Mucosa of rectum (tissue), 2 donors: ENCODE measurements at regions not wholly inside any gene's neighbourhood (a gene's known extent, or its start where the extent isn't known, plus 50 kb on each side); places are given as distances from the start of the nearest gene placed in this dataset.
A peak's percentile ranks its signal among the peaks of the same experiment; 100 is the strongest.
"Not testable (repeated sequence)": the region's sequence is repeated elsewhere in the genome, so short reads cannot be mapped to it uniquely, and the experiment has no call there.

Experiments
- H3K27ac ChIP-seq, 2 donors: one replicate each; pipeline ENCODE4 v1.7.0; 2013; ENCODE audit warnings: inconsistent platforms in 2 of 2, low read depth in 2 of 2, low read length in 2 of 2
- H3K27me3 ChIP-seq, 2 donors: one replicate each; pipeline ENCODE4 v1.7.0; 2013; ENCODE audit warnings: low read length in 2 of 2; ENCODE audit not compliant: control insufficient read depth in 2 of 2, insufficient read depth in 2 of 2
- H3K36me3 ChIP-seq, 2 donors: one replicate each; pipeline ENCODE4 v1.7.0; 2013; ENCODE audit warnings: low read length in 2 of 2; ENCODE audit not compliant: control insufficient read depth in 2 of 2, insufficient read depth in 2 of 2
- H3K4me1 ChIP-seq, 2 donors: one replicate each; pipeline ENCODE4 v1.7.0; 2013; ENCODE audit warnings: low read length in 2 of 2, mild to moderate bottlenecking in 1 of 2; ENCODE audit not compliant: control insufficient read depth in 2 of 2, insufficient read depth in 2 of 2
- H3K4me3 ChIP-seq, 2 donors: one replicate each; pipeline ENCODE4 v1.7.0; 2013; ENCODE audit warnings: low read length in 2 of 2
- H3K9ac ChIP-seq, 2 donors: one replicate each; pipeline ENCODE4 v1.7.0; 2013; ENCODE audit warnings: low read length in 2 of 2, low read depth in 1 of 2, mild to moderate bottlenecking in 1 of 2
- H3K9me3 ChIP-seq, 2 donors: one replicate each; pipeline ENCODE4 v1.7.0; 2013; ENCODE audit warnings: low read length in 2 of 2; ENCODE audit not compliant: control insufficient read depth in 2 of 2
- donor health status: healthy.
- donor health status: Normal muscosa, but diverticular disease.

DNA sequence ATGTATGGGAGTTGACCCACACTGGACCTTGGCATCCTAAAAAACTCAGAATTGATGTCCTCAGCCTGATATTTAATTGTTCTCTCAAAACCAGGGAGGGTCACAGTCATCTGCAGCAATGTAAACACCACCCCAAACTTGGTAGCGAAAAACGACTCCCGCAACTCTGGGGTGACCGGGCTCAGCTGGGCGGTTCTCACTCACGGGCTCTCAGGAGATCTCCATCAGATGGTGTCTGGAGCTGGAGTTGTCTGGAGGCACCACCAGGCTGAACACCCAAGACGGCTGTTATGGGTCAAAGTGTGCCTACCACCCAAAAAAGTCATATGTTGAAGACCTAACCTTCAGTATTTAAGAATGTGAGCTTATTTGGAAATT, 50.9 kb upstream of the NXT1 start:
- H3K4me3 ChIP-seq, result no peak overlapping the region
- no peaks in the 10 kb centered on the region for H3K9me3 ChIP-seq
- no peaks in the 10 kb centered on the region for H3K4me1 ChIP-seq
- H3K27ac ChIP-seq, result no peak overlapping the region
- H3K27me3 ChIP-seq, result no peaks in the 10 kb centered on the region
- no peaks in the 10 kb centered on the region for H3K36me3 ChIP-seq
- no peak overlapping the region for H3K9ac ChIP-seq

DNA sequence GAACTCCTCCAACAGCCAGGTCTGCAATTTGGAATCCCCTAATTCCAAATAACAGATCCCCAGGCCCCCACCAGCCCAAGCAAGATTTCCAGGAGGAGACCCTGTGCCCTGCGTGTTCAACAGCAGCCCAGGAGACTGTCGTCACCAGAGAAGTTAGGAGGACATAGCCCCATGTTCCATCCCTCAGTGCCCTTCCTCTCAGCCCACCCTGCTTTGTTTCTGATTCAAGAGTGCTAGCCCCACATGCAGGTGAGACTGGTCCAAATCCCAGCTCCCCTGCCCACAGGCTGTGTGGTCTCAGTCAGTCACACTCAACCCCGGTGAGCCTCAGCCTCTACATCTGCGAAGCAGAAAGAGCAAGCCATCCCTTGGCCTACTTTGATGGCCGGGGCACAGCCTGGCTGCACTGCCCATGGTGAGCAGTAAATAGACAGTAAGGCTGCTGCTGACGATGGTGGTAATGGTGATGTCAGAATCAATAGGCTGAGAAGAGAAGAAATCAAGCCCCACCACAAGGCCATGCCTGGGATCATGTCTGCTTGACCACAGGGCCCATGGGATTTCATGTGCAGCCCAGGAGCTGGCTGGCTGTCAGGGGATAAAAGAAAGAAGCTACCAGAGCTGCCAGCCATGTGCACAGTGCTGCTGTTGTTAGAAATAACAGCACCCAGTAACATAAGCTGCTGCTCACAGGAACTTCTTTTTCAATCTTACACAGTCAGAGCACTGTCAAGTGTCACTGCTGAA, 51.5 kb upstream of the NXT1 start:
- H3K4me3 ChIP-seq, result no peak overlapping the region
- no peaks in the 10 kb centered on the region for H3K27me3 ChIP-seq
- H3K9ac ChIP-seq, result no peak overlapping the region
- no peak overlapping the region for H3K27ac ChIP-seq
- H3K4me1 ChIP-seq, result no peaks in the 10 kb centered on the region
- no peaks in the 10 kb centered on the region for H3K36me3 ChIP-seq
- H3K9me3 ChIP-seq, result no peaks in the 10 kb centered on the region

DNA sequence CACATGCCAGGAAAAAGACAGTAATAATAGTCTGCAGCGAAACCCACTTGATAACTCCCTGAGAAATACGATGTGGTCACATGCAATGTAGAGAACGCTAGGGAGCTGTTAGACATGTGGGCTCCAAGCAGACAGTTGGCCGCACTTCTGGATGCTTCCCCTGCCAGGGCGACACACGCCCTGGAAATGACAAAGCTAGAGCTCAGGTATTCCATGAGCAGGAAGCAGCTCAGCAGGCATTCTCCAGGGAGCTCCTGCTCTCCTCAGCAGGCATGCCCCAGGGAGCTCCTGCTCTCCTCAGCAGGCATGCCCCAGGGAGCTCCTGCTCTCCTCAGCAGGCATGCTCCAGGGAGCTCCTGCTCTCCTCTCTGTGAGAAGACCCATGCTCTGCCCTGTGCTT, 52.4 kb upstream of the NXT1 start:
- Histone ChIP-seq H3K27ac (no peak overlapping the region), H3K36me3 (no peaks in the 10 kb centered on the region), H3K27me3 (no peaks in the 10 kb centered on the region), H3K4me1 (no peaks in the 10 kb centered on the region), H3K9me3 (no peaks in the 10 kb centered on the region), H3K4me3 (no peak overlapping the region), H3K9ac (no peak overlapping the region)

DNA sequence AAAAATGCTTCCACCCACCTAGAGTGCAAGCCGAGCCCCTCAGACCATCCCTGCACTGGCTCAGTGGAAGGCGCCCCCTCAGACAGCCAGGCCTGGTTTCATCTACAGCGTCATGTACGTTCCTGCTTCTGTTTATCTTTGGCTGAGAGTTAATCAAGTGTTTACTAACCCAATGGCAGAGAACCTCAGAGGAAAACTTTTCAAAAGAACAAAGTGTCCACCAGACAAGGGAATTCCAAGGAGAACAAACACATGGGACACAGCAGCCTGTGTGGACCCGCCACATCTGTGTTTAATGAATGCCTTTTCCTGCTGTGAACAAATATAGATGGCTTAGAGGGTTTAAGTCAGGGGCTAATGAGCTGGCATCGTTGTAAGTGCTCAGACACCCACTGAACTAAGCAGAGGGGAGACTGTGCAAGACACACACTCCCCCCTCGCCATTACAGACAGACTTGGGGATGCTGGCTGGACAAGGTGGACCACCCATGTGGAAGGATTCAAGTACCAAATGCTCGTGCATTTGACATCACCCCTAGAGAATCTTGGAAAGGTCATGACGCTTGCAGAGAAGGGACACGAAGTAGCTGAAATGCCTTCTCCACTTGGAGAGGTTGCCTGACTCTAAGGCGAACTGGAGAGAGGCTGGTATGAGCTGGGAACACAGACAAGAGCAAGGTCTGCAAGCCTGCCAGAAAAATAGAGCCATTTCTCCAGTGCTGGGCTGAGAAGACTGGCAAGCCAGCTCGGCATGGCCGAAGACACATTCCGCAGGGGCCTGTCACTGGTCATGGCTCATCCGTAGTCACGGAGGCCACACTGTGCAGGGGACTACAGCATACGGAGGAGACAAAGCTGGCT, 53.5 kb upstream of the NXT1 start:
- H3K27ac ChIP-seq, result peak overlapping the region in 1 of 2 donors; percentile 49

DNA sequence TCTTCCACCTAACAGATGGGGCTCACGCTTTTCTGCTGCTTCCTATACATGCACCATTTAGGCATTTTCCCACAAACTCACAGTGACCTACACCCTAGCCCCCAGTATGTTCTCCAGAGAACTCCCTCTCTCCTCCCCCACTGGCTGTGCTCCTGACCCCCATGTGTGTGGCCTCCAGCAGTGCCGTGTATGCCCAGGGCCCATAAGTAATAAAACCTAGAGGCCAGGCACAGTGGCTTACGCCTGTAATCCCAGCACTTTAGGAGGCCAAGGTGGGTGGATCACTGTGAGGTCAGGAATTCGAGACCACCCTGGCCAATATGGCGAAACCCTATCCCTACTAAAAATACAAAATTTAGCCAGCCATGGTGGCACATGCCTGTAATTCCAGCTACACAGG, 54.7 kb upstream of the NXT1 start:
- Histone ChIP-seq H3K36me3 (no peaks in the 10 kb centered on the region), H3K27ac (no peak overlapping the region), H3K4me3 (no peak overlapping the region), H3K9me3 (no peaks in the 10 kb centered on the region), H3K27me3 (no peaks in the 10 kb centered on the region), H3K4me1 (no peaks in the 10 kb centered on the region), H3K9ac (no peak overlapping the region)

More for the DNA sequence above, 53.5 kb upstream of the NXT1 start:
- H3K36me3 ChIP-seq, result no peaks in the 10 kb centered on the region
- H3K4me3 ChIP-seq, result no peak overlapping the region
- H3K9ac ChIP-seq, result no peak overlapping the region
- no peaks in the 10 kb centered on the region for H3K9me3 ChIP-seq
- H3K4me1 ChIP-seq, result no peaks in the 10 kb centered on the region
- no peaks in the 10 kb centered on the region for H3K27me3 ChIP-seq

DNA sequence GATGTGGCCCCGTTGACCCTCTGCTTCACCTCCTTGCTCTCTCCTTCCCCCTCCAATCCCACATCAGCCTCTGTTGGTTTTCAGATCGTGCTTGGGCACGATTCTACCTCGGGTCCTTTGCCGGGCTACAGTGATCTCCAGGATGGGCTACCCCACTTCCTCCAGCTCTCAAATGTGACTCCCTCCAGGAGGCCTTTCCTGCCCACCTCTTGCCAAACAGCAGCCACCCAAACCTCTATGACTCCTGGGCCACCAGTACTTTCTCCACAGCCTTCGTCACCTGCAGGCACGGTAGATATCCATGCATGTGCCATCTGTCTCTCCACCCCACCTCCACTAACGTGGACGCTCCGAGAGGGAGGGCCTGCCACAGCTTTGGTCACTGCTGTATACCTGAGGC, 55.9 kb upstream of the NXT1 start:
- no peaks in the 10 kb centered on the region for H3K27me3 ChIP-seq
- no peaks in the 10 kb centered on the region for H3K4me1 ChIP-seq
- H3K9ac ChIP-seq, result no peak overlapping the region
- H3K27ac ChIP-seq, result no peak overlapping the region
- no peaks in the 10 kb centered on the region for H3K36me3 ChIP-seq
- H3K4me3 ChIP-seq, result no peak overlapping the region
- no peaks in the 10 kb centered on the region for H3K9me3 ChIP-seq

DNA sequence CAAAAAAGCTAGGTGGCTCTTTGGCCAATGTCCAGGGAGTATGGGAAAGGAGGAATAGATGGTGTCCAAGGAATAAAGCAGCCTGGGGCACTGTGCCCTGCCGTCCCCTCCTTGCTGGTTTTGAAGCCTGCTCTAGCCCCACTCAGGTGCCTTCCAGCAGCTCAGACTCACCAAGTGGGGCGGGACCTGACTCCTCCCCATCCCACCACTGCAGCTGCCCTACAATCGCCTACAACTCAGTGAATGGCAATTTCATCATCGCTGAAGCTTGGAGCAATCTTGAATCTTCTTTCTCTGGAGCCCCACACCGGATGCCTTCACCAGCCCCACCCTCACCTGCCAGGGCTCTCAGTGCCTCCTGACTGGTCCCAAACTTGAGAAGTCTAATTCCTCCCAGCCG, 56.4 kb upstream of the NXT1 start:
- H3K4me3 ChIP-seq, result no peak overlapping the region
- no peak overlapping the region for H3K27ac ChIP-seq

DNA sequence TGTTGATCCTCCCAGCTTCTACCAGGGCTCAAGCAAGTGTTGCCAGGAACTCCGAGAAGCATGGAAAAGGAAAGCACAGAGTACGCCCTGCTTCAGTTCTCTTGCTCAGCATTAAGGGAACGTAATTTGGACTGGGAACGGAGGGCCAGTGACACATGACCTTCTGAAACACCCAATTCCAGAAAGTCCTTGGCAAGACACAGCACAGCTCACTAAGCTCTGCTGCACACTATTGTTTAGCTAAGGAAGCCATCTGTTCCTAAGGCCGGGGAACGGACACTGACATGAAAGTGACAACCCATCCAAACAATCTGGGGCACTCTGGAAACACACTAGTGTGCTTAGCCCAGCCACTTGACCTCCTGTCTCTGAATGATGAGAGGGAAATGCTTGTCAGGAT, 56.9 kb upstream of the NXT1 start:
- no peaks in the 10 kb centered on the region for H3K4me1 ChIP-seq
- no peak overlapping the region for H3K27ac ChIP-seq
- no peak overlapping the region for H3K4me3 ChIP-seq
- H3K36me3 ChIP-seq, result no peaks in the 10 kb centered on the region
- H3K9me3 ChIP-seq, result no peaks in the 10 kb centered on the region
- no peak overlapping the region for H3K9ac ChIP-seq
- H3K27me3 ChIP-seq, result no peaks in the 10 kb centered on the region

More for the DNA sequence above, 56.4 kb upstream of the NXT1 start:
- Histone ChIP-seq H3K9me3 (no peaks in the 10 kb centered on the region), H3K9ac (no peak overlapping the region), H3K36me3 (no peaks in the 10 kb centered on the region), H3K4me1 (no peaks in the 10 kb centered on the region), H3K27me3 (no peaks in the 10 kb centered on the region)

DNA sequence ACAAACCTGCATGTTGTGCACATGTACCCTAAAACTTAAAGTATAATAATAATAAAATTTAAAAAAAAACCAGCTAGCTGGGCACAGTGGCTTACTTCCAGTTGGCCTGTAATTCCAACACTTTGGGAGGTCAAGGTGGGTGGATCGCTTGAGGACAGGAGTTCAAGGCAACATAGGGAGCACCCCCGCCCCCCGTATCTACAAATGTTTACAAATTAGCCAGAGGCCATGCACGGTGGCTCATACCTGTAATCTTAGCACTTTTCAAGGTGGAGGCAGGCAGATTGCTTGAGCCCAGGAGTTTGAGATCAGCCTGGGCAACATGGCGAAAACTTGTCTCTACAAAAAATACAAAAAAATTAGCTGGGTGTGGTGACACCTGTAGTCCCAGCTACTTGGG, 58.3 kb upstream of the NXT1 start:
- not testable (repeated sequence) for H3K4me1 ChIP-seq, H3K27ac ChIP-seq, H3K36me3 ChIP-seq, H3K27me3 ChIP-seq, H3K9ac ChIP-seq, H3K9me3 ChIP-seq, H3K4me3 ChIP-seq

DNA sequence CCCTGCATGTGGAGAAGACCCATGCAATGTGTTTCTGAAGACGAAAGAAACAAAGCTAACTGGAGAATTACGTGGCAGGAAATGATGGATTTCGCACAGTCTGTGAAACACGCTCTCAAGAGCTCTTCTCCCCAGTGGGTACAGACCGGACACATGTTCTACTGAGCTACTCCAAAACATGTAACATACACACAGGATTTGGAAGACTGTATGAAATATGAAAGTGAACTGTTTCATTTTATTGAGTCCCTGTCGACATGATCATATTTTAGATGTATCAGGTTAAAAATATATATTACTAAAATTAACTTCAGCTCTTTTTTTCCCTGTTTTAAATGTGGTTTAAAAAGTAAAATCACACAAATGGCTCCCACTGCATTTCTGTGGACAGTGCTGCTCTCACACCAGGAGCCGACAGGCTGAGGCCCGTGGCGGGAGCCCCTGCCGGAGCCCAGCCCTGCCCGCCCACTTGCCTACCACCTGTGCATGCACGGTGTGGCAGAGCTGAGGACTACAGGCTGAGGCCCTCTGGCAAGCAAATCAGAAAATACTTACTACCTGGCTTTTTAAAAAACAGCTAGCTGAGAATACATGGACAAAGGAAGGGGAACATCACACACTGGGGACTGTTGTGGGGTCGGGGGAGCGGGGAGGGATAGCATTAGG, 58.9 kb upstream of the NXT1 start:
- Histone ChIP-seq H3K9ac (no peak overlapping the region), H3K9me3 (no peaks in the 10 kb centered on the region), H3K27me3 (no peaks in the 10 kb centered on the region), H3K4me3 (no peak overlapping the region), H3K27ac (no peak overlapping the region), H3K4me1 (no peaks in the 10 kb centered on the region), H3K36me3 (no peaks in the 10 kb centered on the region)
